Upper lobe of left lung (tissue), 4 donors: ENCODE measurements at regions not wholly inside any gene's neighbourhood (a gene's known extent, or its start where the extent isn't known, plus 50 kb on each side); places are given as distances from the start of the nearest gene placed in this dataset.
"Not testable (repeated sequence)": the region's sequence is repeated elsewhere in the genome, so short reads cannot be mapped to it uniquely, and the experiment has no call there.

Source experiments
- CTCF ChIP-seq, 6 experiments: fragments of 450-650 bp in 4 of 6; fragments of 200-600 bp in 2 of 6; sonication (generic) in 2 of 6; IDR thresholded peaks; one replicate each; pipeline ENCODE4 v1.5.1; 2016 to 2019; ENCODE audit warnings: antibody characterized with exemption in 6 of 6
- EP300 ChIP-seq, 4 donors: sonication (generic); formaldehyde crosslinking; IDR thresholded peaks; one replicate each; pipeline ENCODE4 v1.5.1; 2017; ENCODE audit warnings: antibody characterized with exemption in 4 of 4, control low read depth in 2 of 4
- POLR2A ChIP-seq, 4 donors: fragments of 450-650 bp; IDR thresholded peaks; one replicate each; pipeline ENCODE4 v1.5.1; 2016 to 2017; ENCODE audit warnings: antibody characterized with exemption in 4 of 4, mild to moderate bottlenecking in 2 of 4
- POLR2AphosphoS5 ChIP-seq, 2 donors: sonication (generic); formaldehyde crosslinking; IDR thresholded peaks; one replicate each; pipeline ENCODE4 v1.5.1; 2017; ENCODE audit warnings: antibody characterized with exemption in 2 of 2

- TF ChIP-seq CTCF, POLR2A, EP300, POLR2AphosphoS5 (IDR thresholded peaks at IDR 0.05): not testable (repeated sequence)
Measured at GRCh38 chrY:18906198-18906597, 132.7 kb upstream of the HSFY2 start.
